ENCODE measurements at regions not wholly inside any gene's neighbourhood (a gene's known extent, or its start where the extent isn't known, plus 50 kb on each side); places are given as distances from the start of the nearest gene placed in this dataset.
"Not testable (repeated sequence)": the region's sequence is repeated elsewhere in the genome, so short reads cannot be mapped to it uniquely, and the experiment has no call there.

GRCh38 chr1:146416642-146417041 lies 187.8 kb upstream of the NOTCH2NLA start:
- not testable (repeated sequence) for H3K4me3 ChIP-seq (ENCODE audit: low read length in 2 of 2); H3K36me3 ChIP-seq (ENCODE audit: control insufficient read depth in 2 of 2, insufficient read depth in 2 of 2, low read length in 1 of 2); H3K27ac ChIP-seq (ENCODE audit: low read depth in 1 of 2, low read length in 1 of 2); DNase-seq (ENCODE audit: low read depth in 6 of 9, low spot score in 9 of 9); H3K4me1 ChIP-seq (ENCODE audit: control insufficient read depth in 2 of 2, insufficient read depth in 2 of 2, low read length in 2 of 2); H3K27me3 ChIP-seq (ENCODE audit: control insufficient read depth in 2 of 2, insufficient read depth in 1 of 2, low read length in 1 of 2); H3K9me3 ChIP-seq (ENCODE audit: control insufficient read depth in 2 of 2, insufficient read depth in 1 of 2, low read length in 1 of 2)
- WGBS: 100% methylated on average over 1 of the region's 1 CpG

GRCh38 chr1:146415017-146415416 lies 186.2 kb upstream of the NOTCH2NLA start:
- not testable (repeated sequence) for H3K27ac ChIP-seq (ENCODE audit: low read depth in 1 of 2, low read length in 1 of 2); H3K4me1 ChIP-seq (ENCODE audit: control insufficient read depth in 2 of 2, insufficient read depth in 2 of 2, low read length in 2 of 2); H3K4me3 ChIP-seq (ENCODE audit: low read length in 2 of 2); H3K27me3 ChIP-seq (ENCODE audit: control insufficient read depth in 2 of 2, insufficient read depth in 1 of 2, low read length in 1 of 2); H3K9me3 ChIP-seq (ENCODE audit: control insufficient read depth in 2 of 2, insufficient read depth in 1 of 2, low read length in 1 of 2); DNase-seq (ENCODE audit: low read depth in 6 of 9, low spot score in 9 of 9); H3K36me3 ChIP-seq (ENCODE audit: control insufficient read depth in 2 of 2, insufficient read depth in 2 of 2, low read length in 1 of 2)
- 63% methylated on average over 5 of the region's 7 CpGs for WGBS

GRCh38 chr1:146413911-146414310 lies 185.1 kb upstream of the NOTCH2NLA start:
- H3K4me3 ChIP-seq (ENCODE audit: low read length in 2 of 2); H3K27ac ChIP-seq (ENCODE audit: low read depth in 1 of 2, low read length in 1 of 2); H3K9me3 ChIP-seq (ENCODE audit: control insufficient read depth in 2 of 2, insufficient read depth in 1 of 2, low read length in 1 of 2); H3K27me3 ChIP-seq (ENCODE audit: control insufficient read depth in 2 of 2, insufficient read depth in 1 of 2, low read length in 1 of 2); H3K36me3 ChIP-seq (ENCODE audit: control insufficient read depth in 2 of 2, insufficient read depth in 2 of 2, low read length in 1 of 2); H3K4me1 ChIP-seq (ENCODE audit: control insufficient read depth in 2 of 2, insufficient read depth in 2 of 2, low read length in 2 of 2): not testable (repeated sequence)
- peak in 1 of 9 donors; percentile 1 for DNase-seq (ENCODE audit: low read depth in 6 of 9, low spot score in 9 of 9)
- WGBS: 59% methylated on average over 4 of the region's 6 CpGs

- not testable (repeated sequence) for H3K4me1 ChIP-seq (ENCODE audit: control insufficient read depth in 2 of 2, insufficient read depth in 2 of 2, low read length in 2 of 2); H3K4me3 ChIP-seq (ENCODE audit: low read length in 2 of 2); H3K27me3 ChIP-seq (ENCODE audit: control insufficient read depth in 2 of 2, insufficient read depth in 1 of 2, low read length in 1 of 2); H3K36me3 ChIP-seq (ENCODE audit: control insufficient read depth in 2 of 2, insufficient read depth in 2 of 2, low read length in 1 of 2); H3K9me3 ChIP-seq (ENCODE audit: control insufficient read depth in 2 of 2, insufficient read depth in 1 of 2, low read length in 1 of 2); DNase-seq (ENCODE audit: low read depth in 6 of 9, low spot score in 9 of 9); H3K27ac ChIP-seq (ENCODE audit: low read depth in 1 of 2, low read length in 1 of 2)
- 0% methylated on average over 1 of the region's 3 CpGs for WGBS
These were observed 183.1 kb upstream of the NOTCH2NLA start for GRCh38 chr1:146411923-146412322.

GRCh38 chr1:146409817-146410441 lies 181.1 kb upstream of the NOTCH2NLA start:
- DNase-seq (ENCODE audit: low read depth in 6 of 9, low spot score in 9 of 9): peak in 2 of 9 donors; percentile 33 to 74
- H3K27me3 ChIP-seq (ENCODE audit: control insufficient read depth in 2 of 2, insufficient read depth in 1 of 2, low read length in 1 of 2); H3K36me3 ChIP-seq (ENCODE audit: control insufficient read depth in 2 of 2, insufficient read depth in 2 of 2, low read length in 1 of 2); H3K4me3 ChIP-seq (ENCODE audit: low read length in 2 of 2); H3K9me3 ChIP-seq (ENCODE audit: control insufficient read depth in 2 of 2, insufficient read depth in 1 of 2, low read length in 1 of 2); H3K4me1 ChIP-seq (ENCODE audit: control insufficient read depth in 2 of 2, insufficient read depth in 2 of 2, low read length in 2 of 2): not testable (repeated sequence)
- 60% methylated on average over 26 of the region's 26 CpGs for WGBS
- peak overlapping the region in 1 of 2 donors; percentile 69 for H3K27ac ChIP-seq (ENCODE audit: low read depth in 1 of 2, low read length in 1 of 2)

GRCh38 chr1:146409116-146409801 lies 180.4 kb upstream of the NOTCH2NLA start:
- H3K27me3 ChIP-seq (ENCODE audit: control insufficient read depth in 2 of 2, insufficient read depth in 1 of 2, low read length in 1 of 2); H3K4me3 ChIP-seq (ENCODE audit: low read length in 2 of 2); H3K4me1 ChIP-seq (ENCODE audit: control insufficient read depth in 2 of 2, insufficient read depth in 2 of 2, low read length in 2 of 2); H3K27ac ChIP-seq (ENCODE audit: low read depth in 1 of 2, low read length in 1 of 2); H3K36me3 ChIP-seq (ENCODE audit: control insufficient read depth in 2 of 2, insufficient read depth in 2 of 2, low read length in 1 of 2); H3K9me3 ChIP-seq (ENCODE audit: control insufficient read depth in 2 of 2, insufficient read depth in 1 of 2, low read length in 1 of 2): not testable (repeated sequence)
- 69% methylated on average over 14 of the region's 24 CpGs for WGBS
- DNase-seq (ENCODE audit: low read depth in 6 of 9, low spot score in 9 of 9): peak in 1 of 9 donors; percentile 49

GRCh38 chr1:146401281-146401825 lies 172.5 kb upstream of the NOTCH2NLA start:
- 34% methylated on average over 7 of the region's 7 CpGs for WGBS
- H3K27ac ChIP-seq (ENCODE audit: low read depth in 1 of 2, low read length in 1 of 2): not testable (repeated sequence)
- DNase-seq (ENCODE audit: low read depth in 6 of 9, low spot score in 9 of 9): peak in 1 of 9 donors; percentile 41

GRCh38 chr1:146400173-146401121 lies 171.6 kb upstream of the NOTCH2NLA start:
- not testable (repeated sequence) for H3K4me1 ChIP-seq (ENCODE audit: control insufficient read depth in 2 of 2, insufficient read depth in 2 of 2, low read length in 2 of 2); H3K4me3 ChIP-seq (ENCODE audit: low read length in 2 of 2); H3K36me3 ChIP-seq (ENCODE audit: control insufficient read depth in 2 of 2, insufficient read depth in 2 of 2, low read length in 1 of 2); H3K27me3 ChIP-seq (ENCODE audit: control insufficient read depth in 2 of 2, insufficient read depth in 1 of 2, low read length in 1 of 2); H3K9me3 ChIP-seq (ENCODE audit: control insufficient read depth in 2 of 2, insufficient read depth in 1 of 2, low read length in 1 of 2)
- peak in 1 of 9 donors; percentile 20 for DNase-seq (ENCODE audit: low read depth in 6 of 9, low spot score in 9 of 9)
- 83% methylated on average over 8 of the region's 8 CpGs for WGBS
- H3K27ac ChIP-seq (ENCODE audit: low read depth in 1 of 2, low read length in 1 of 2): peak overlapping the region; percentile 5 to 51

More at GRCh38 chr1:146401281-146401825, 172.5 kb upstream of the NOTCH2NLA start:
- not testable (repeated sequence) for H3K4me1 ChIP-seq (ENCODE audit: control insufficient read depth in 2 of 2, insufficient read depth in 2 of 2, low read length in 2 of 2); H3K9me3 ChIP-seq (ENCODE audit: control insufficient read depth in 2 of 2, insufficient read depth in 1 of 2, low read length in 1 of 2); H3K36me3 ChIP-seq (ENCODE audit: control insufficient read depth in 2 of 2, insufficient read depth in 2 of 2, low read length in 1 of 2); H3K4me3 ChIP-seq (ENCODE audit: low read length in 2 of 2); H3K27me3 ChIP-seq (ENCODE audit: control insufficient read depth in 2 of 2, insufficient read depth in 1 of 2, low read length in 1 of 2)

GRCh38 chr1:146399225-146399624 lies 170.4 kb upstream of the NOTCH2NLA start:
- H3K27ac ChIP-seq (ENCODE audit: low read depth in 1 of 2, low read length in 1 of 2): peak overlapping the region in 1 of 2 donors; percentile 47
- H3K36me3 ChIP-seq (ENCODE audit: control insufficient read depth in 2 of 2, insufficient read depth in 2 of 2, low read length in 1 of 2); H3K27me3 ChIP-seq (ENCODE audit: control insufficient read depth in 2 of 2, insufficient read depth in 1 of 2, low read length in 1 of 2); H3K4me1 ChIP-seq (ENCODE audit: control insufficient read depth in 2 of 2, insufficient read depth in 2 of 2, low read length in 2 of 2); H3K9me3 ChIP-seq (ENCODE audit: control insufficient read depth in 2 of 2, insufficient read depth in 1 of 2, low read length in 1 of 2); H3K4me3 ChIP-seq (ENCODE audit: low read length in 2 of 2): not testable (repeated sequence)
- 75% methylated on average over 2 of the region's 2 CpGs for WGBS
- peak in 1 of 9 donors; percentile 44 for DNase-seq (ENCODE audit: low read depth in 6 of 9, low spot score in 9 of 9)
